ENCODE measurements at regions not wholly inside any gene's neighbourhood (a gene's known extent, or its start where the extent isn't known, plus 50 kb on each side); places are given as distances from the start of the nearest gene placed in this dataset.

DNA sequence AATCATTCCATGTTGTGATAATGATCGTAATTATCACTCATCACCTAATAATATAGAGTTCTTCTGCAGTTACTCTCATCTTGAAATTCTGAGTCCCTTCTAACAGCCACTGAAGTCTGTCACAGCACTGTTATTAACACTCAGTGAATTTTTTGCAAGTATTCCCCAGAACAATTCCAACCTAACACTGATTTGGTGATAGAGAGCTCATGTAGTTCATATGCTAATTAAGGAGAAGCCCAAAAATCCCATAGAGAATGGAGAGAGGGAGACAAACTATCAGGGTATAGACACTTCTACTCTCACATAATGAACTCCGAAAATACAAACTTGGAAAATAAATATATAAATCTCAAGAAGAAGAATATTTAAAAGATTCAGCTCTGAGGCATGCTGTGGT, 1253.4 kb upstream of the NXPH2 start:
- Histone ChIP-seq H3F3A (ENCODE audit: insufficient read depth) (no peaks in the 10 kb centered on the region), H3K27me3 (ENCODE audit: low read length) (no peaks in the 10 kb centered on the region), H3K4me2 (ENCODE audit: low read depth, low read length, poor library complexity, severe bottlenecking) (no peak overlapping the region), H3K79me2 (ENCODE audit: insufficient read depth, low read length) (no peaks in the 10 kb centered on the region), H3K36me3 (ENCODE audit: low read length) (no peaks in the 10 kb centered on the region), H3K9me3 (ENCODE audit: insufficient read depth, low read length) (no peaks in the 10 kb centered on the region), H3K9me2 (replicated peaks; ENCODE audit: insufficient read depth, low read length) (no peaks in the 10 kb centered on the region), H3K4me3 (ENCODE audit: insufficient read depth, low read length, poor library complexity, severe bottlenecking) (no peak overlapping the region), H3K27ac (ENCODE audit: low read depth, low read length) (no peak overlapping the region), H2AFZ (ENCODE audit: low read depth, low read length, severe bottlenecking) (no peak overlapping the region), H3K9ac (ENCODE audit: low read length) (no peak overlapping the region), H4K20me1 (ENCODE audit: low read depth, low read length) (no peaks in the 10 kb centered on the region)
- TF ChIP-seq EZH2phosphoT487 (conservative IDR thresholded peaks at IDR 0.05; ENCODE audit: low read length), result no peak
- TF ChIP-seq, protein P1, sequence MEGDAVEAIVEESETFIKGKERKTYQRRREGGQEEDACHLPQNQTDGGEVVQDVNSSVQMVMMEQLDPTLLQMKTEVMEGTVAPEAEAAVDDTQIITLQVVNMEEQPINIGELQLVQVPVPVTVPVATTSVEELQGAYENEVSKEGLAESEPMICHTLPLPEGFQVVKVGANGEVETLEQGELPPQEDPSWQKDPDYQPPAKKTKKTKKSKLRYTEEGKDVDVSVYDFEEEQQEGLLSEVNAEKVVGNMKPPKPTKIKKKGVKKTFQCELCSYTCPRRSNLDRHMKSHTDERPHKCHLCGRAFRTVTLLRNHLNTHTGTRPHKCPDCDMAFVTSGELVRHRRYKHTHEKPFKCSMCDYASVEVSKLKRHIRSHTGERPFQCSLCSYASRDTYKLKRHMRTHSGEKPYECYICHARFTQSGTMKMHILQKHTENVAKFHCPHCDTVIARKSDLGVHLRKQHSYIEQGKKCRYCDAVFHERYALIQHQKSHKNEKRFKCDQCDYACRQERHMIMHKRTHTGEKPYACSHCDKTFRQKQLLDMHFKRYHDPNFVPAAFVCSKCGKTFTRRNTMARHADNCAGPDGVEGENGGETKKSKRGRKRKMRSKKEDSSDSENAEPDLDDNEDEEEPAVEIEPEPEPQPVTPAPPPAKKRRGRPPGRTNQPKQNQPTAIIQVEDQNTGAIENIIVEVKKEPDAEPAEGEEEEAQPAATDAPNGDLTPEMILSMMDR (IDR thresholded peaks at IDR 0.05; ENCODE audit: insufficient read depth, low read length, poor library complexity, severe bottlenecking), result no peak

DNA sequence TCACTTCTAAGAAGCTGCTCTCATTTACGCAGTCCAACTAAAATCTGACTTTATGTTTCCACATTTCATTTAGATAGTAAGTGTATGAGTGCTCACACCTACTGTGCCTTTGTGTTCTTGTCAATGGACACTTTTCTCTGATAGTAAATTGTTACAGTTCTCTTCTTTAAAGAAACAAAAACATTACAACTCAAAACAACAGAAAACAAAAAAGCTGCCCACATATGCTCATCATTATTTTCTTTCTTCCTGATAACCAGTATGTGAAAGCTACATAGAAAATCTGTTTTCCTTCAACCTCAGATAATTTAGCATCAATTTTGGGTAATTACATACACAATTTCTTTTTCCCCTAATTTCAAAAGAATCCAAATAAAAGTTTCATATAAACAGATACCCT, 1247.8 kb upstream of the NXPH2 start:
- H2AFZ ChIP-seq (ENCODE audit: low read depth, low read length, severe bottlenecking), result no peak overlapping the region
- no peak overlapping the region for H3K4me3 ChIP-seq (ENCODE audit: insufficient read depth, low read length, poor library complexity, severe bottlenecking)
- no peak overlapping the region for H3K4me2 ChIP-seq (ENCODE audit: low read depth, low read length, poor library complexity, severe bottlenecking)
- H3K27me3 ChIP-seq (ENCODE audit: low read length), result no peaks in the 10 kb centered on the region
- no peaks in the 10 kb centered on the region for H4K20me1 ChIP-seq (ENCODE audit: low read depth, low read length)
- H3K9me2 ChIP-seq (replicated peaks; ENCODE audit: insufficient read depth, low read length), result no peaks in the 10 kb centered on the region
- TF ChIP-seq, protein P1 (IDR thresholded peaks at IDR 0.05; ENCODE audit: insufficient read depth, low read length, poor library complexity, severe bottlenecking), result no peak
- TF ChIP-seq EZH2phosphoT487 (conservative IDR thresholded peaks at IDR 0.05; ENCODE audit: low read length), result no peak
- no peaks in the 10 kb centered on the region for H3K36me3 ChIP-seq (ENCODE audit: low read length)
- no peaks in the 10 kb centered on the region for H3K9me3 ChIP-seq (ENCODE audit: insufficient read depth, low read length)
- no peak overlapping the region for H3K9ac ChIP-seq (ENCODE audit: low read length)
- no peaks in the 10 kb centered on the region for H3F3A ChIP-seq (ENCODE audit: insufficient read depth)
- H3K79me2 ChIP-seq (ENCODE audit: insufficient read depth, low read length), result no peaks in the 10 kb centered on the region
- no peak overlapping the region for H3K27ac ChIP-seq (ENCODE audit: low read depth, low read length)

DNA sequence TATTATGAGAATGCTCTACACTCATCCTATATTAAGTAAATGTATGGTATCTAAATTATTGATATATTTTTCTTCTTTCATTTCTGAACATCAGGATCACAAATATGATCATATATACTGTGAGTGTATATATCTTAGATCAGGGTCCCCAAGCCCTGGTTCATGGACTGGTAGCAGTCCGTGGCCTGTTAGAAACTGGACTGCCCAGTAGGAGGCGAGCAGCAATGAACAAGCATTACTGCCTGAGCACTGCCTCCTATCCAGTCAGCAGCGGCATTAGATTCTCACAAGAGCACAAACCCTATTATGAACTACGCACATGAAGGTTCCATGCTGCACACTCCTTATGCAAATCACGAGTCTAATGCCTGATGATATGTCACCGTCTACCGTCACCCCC, 1247.1 kb upstream of the NXPH2 start:
- H3K36me3 ChIP-seq (ENCODE audit: low read length), result no peaks in the 10 kb centered on the region
- TF ChIP-seq, protein P1 (IDR thresholded peaks at IDR 0.05; ENCODE audit: insufficient read depth, low read length, poor library complexity, severe bottlenecking), result no peak
- no peak for TF ChIP-seq EZH2phosphoT487 (conservative IDR thresholded peaks at IDR 0.05; ENCODE audit: low read length)
- no peak overlapping the region for H2AFZ ChIP-seq (ENCODE audit: low read depth, low read length, severe bottlenecking)
- H3K9me3 ChIP-seq (ENCODE audit: insufficient read depth, low read length), result no peaks in the 10 kb centered on the region
- no peak overlapping the region for H3K4me2 ChIP-seq (ENCODE audit: low read depth, low read length, poor library complexity, severe bottlenecking)
- no peaks in the 10 kb centered on the region for H3K79me2 ChIP-seq (ENCODE audit: insufficient read depth, low read length)
- H3K27ac ChIP-seq (ENCODE audit: low read depth, low read length), result no peak overlapping the region
- no peaks in the 10 kb centered on the region for H3K27me3 ChIP-seq (ENCODE audit: low read length)
- H3K9ac ChIP-seq (ENCODE audit: low read length), result no peak overlapping the region
- no peaks in the 10 kb centered on the region for H4K20me1 ChIP-seq (ENCODE audit: low read depth, low read length)
- no peak overlapping the region for H3K4me3 ChIP-seq (ENCODE audit: insufficient read depth, low read length, poor library complexity, severe bottlenecking)
- H3F3A ChIP-seq (ENCODE audit: insufficient read depth), result no peaks in the 10 kb centered on the region
- H3K9me2 ChIP-seq (replicated peaks; ENCODE audit: insufficient read depth, low read length), result no peaks in the 10 kb centered on the region
